ENCODE measurements at regions not wholly inside any gene's neighbourhood (a gene's known extent, or its start where the extent isn't known, plus 50 kb on each side); places are given as distances from the start of the nearest gene placed in this dataset.

DNA sequence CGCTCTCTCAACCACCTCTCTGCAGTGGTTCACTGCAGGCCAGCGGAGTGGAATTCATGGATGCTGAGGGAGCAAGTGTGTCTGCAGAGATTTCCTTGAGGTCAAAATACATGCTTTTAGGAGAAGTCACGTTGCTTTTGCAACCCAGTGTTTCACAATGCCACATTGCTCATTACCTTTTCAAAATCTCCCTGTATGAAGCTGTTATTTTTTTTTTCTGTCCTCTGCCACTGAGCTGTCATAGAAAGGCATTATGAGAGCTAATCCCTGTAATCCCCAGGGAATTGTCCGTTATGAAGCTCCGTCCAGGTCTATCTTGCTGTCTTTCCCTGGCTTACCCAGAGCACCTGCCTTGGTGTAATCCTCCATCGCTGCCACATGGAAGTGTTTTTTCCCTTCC, 60.5 kb upstream of the SLC22A23 start:
- peak overlapping the region; percentile 61; the same call in 1 of the 2 replicates for H4K5ac ChIP-seq (ENCODE audit: low read depth, low read length)
- no peak for TF ChIP-seq RFX5 (IDR thresholded peaks at IDR 0.05; ENCODE audit: low read depth, low read length)
- TF ChIP-seq MXI1 (IDR thresholded peaks at IDR 0.05; ENCODE audit: borderline replicate concordance, low read depth, low read length), result no peak
- peak; percentile 99 for TF ChIP-seq CEBPB (IDR thresholded peaks at IDR 0.05; ENCODE audit: low read depth, low read length)
- TF ChIP-seq CTCF (conservative IDR thresholded peaks at IDR 0.05; ENCODE audit: low read depth, low read length), result no peak
- peak; percentile 20; the same call in 1 of the 2 replicates for TF ChIP-seq USF2 (IDR thresholded peaks at IDR 0.05; ENCODE audit: low read depth, low read length)
- no peak for TF ChIP-seq POLR2A (IDR thresholded peaks at IDR 0.05; ENCODE audit: low read depth, low read length)
- TF ChIP-seq SMC3 (IDR thresholded peaks at IDR 0.05; ENCODE audit: low read depth, low read length), result no peak
- TF ChIP-seq MAZ (IDR thresholded peaks at IDR 0.05; ENCODE audit: borderline replicate concordance, low read depth, low read length), result no peak
- TF ChIP-seq RCOR1 (IDR thresholded peaks at IDR 0.05; ENCODE audit: insufficient replicate concordance, low read length), result no peak
- TF ChIP-seq CHD1 (IDR thresholded peaks at IDR 0.05; ENCODE audit: low read depth, low read length), result no peak
- TF ChIP-seq MAFK (IDR thresholded peaks at IDR 0.05; ENCODE audit: low read depth, low read length), result peak; percentile 37; the same call in 1 of the 2 replicates
- no peak; the same call in 1 of the 2 replicates for TF ChIP-seq RAD21 (IDR thresholded peaks at IDR 0.05; ENCODE audit: low read length)
- 0 out of 2 replicates have a peak, but pooled peaks have one; percentile 7 for TF ChIP-seq BHLHE40 (IDR thresholded peaks at IDR 0.05; ENCODE audit: low read depth, low read length)
- no peak for TF ChIP-seq NFE2L2 (IDR thresholded peaks at IDR 0.05; ENCODE audit: low read depth, low read length)
- peak; percentile 80 for TF ChIP-seq FOS (IDR thresholded peaks at IDR 0.05; ENCODE audit: low read depth, low read length)
- no peak for TF ChIP-seq ELK1 (IDR thresholded peaks at IDR 0.05; ENCODE audit: borderline replicate concordance, low read depth, low read length)
- peak overlapping the region; percentile 94 for H2BK20ac ChIP-seq (ENCODE audit: low read depth, low read length)
- DNase-seq (peak; percentile 95), ATAC-seq (ENCODE audit: low read depth) (peak; percentile 59)
- H4K8ac ChIP-seq (ENCODE audit: low read depth in 2 of 2, low read length in 2 of 2), result peak overlapping the region; percentile 85 to 93; a peak in 3 of 4 replicates
- 60% methylated on average over 2 of the region's 6 CpGs; no CpG with 5 or more reads in 1 of the 2 experiments for WGBS, 2 experiments (ENCODE audit: extremely low coverage in 2 of 2, insufficient read length in 1 of 2)
- H3K4me1 ChIP-seq (ENCODE audit: control insufficient read depth, insufficient read depth, low read length), result peaks cover 23% of the 10 kb centered on the region
- no peaks in the 10 kb centered on the region for H3K36me3 ChIP-seq (ENCODE audit: control insufficient read depth, insufficient read depth, low read length)
- intact Hi-C loops (cut with micrococcal nuclease), result no loop called here
- peaks cover 11% of the 10 kb centered on the region for H3K9me1 ChIP-seq (ENCODE audit: insufficient read depth, low read length)
- peaks cover 1% of the 10 kb centered on the region for H3K27me3 ChIP-seq (ENCODE audit: control insufficient read depth, insufficient read depth, low read length)
- H2AFZ ChIP-seq (replicated peaks; ENCODE audit: low read length, poor library complexity), result peak overlapping the region; percentile 54
- H3K9me3 ChIP-seq (ENCODE audit: control insufficient read depth, insufficient read depth, low read length), result peaks cover 3% of the 10 kb centered on the region; the same call in 1 of the 2 replicates
- peak overlapping the region; percentile 67 for H2BK15ac ChIP-seq (ENCODE audit: low read depth, low read length)
- H3K18ac ChIP-seq (ENCODE audit: low read depth, low read length), result peak overlapping the region; percentile 66
- H2BK120ac ChIP-seq (ENCODE audit: low read depth, low read length), result peak overlapping the region; percentile 96
- peak overlapping the region; percentile 30; the same call in 1 of the 2 replicates for H3K4me2 ChIP-seq (ENCODE audit: low read depth, low read length)
- no peaks in the 10 kb centered on the region for H3K79me1 ChIP-seq (ENCODE audit: low read depth in 1 of 2, low read length in 2 of 2)
- CTCF ChIA-PET, result no interaction called here
- H3K4me3 ChIP-seq (ENCODE audit: insufficient read depth, low read depth, low read length), result no peak overlapping the region
- H3K27ac ChIP-seq (ENCODE audit: insufficient read depth, low read length), result peak overlapping the region; percentile 58
- H2AK5ac ChIP-seq (ENCODE audit: low read depth, low read length), result peak overlapping the region; percentile 91
- BruUV-seq (replicated peaks), result no TSS peak
- in situ Hi-C loops (cut with MboI; ENCODE audit: low sequenced_read_pairs), result no loop called here
- peak overlapping the region; percentile 92 for H4K91ac ChIP-seq (ENCODE audit: insufficient read depth, low read depth, low read length)
- no peak overlapping the region for H3K9ac ChIP-seq (ENCODE audit: low read depth, low read length)
- dilution Hi-C loops (cut with HindIII; ENCODE audit: low sequenced_read_pairs, unreplicated experiment), result no loop called here
- POLR2A ChIA-PET (ENCODE audit: unreplicated experiment), result no interaction called here
- peak overlapping the region; percentile 85 for H3K14ac ChIP-seq (replicated peaks; ENCODE audit: low read depth, low read length)
- no peaks in the 10 kb centered on the region for H4K20me1 ChIP-seq (ENCODE audit: insufficient read depth, low read length)
- peak overlapping the region; percentile 77 for H3K56ac ChIP-seq (ENCODE audit: extremely low read depth, insufficient read depth, low read length)
- H2BK5ac ChIP-seq (ENCODE audit: low read depth, low read length, poor library complexity, severe bottlenecking), result peak overlapping the region; percentile 74
- peak overlapping the region; percentile 55 for H3K23ac ChIP-seq (ENCODE audit: low read depth, low read length)
- H3K4ac ChIP-seq (ENCODE audit: low read depth, low read length), result peak overlapping the region; percentile 95
- H2AK9ac ChIP-seq (replicated peaks; ENCODE audit: low read depth, low read length, poor library complexity), result peak overlapping the region; percentile 31
